NT2/D1 (cell line): ENCODE measurements at regions not wholly inside any gene's neighbourhood (a gene's known extent, or its start where the extent isn't known, plus 50 kb on each side); places are given as distances from the start of the nearest gene placed in this dataset.

Experiments used
- YY1 ChIP-seq: IDR thresholded peaks from 2 replicates; pipeline ENCODE4 v1.6.1; 2011; ENCODE audit not compliant: insufficient read length, insufficient read depth
- ZNF274 ChIP-seq: IDR thresholded peaks from 2 replicates; pipeline ENCODE4 v1.6.1; 2011; ENCODE audit warnings: mild to moderate bottlenecking, low read depth, low read length

GRCh38 chr1:58395355-58395754, 151.2 kb downstream of the OMA1 start:
- no peak for TF ChIP-seq ZNF274
- no peak for TF ChIP-seq YY1
